Activated naive CD4-positive, alpha-beta T cell treated with anti-CD3 and anti-CD28 coated beads, Interleukin-2, amount 50 U/mL, for 16 hours (primary cell): ENCODE measurements at regions not wholly inside any gene's neighbourhood (a gene's known extent, or its start where the extent isn't known, plus 50 kb on each side); places are given as distances from the start of the nearest gene placed in this dataset.
A peak's percentile ranks its signal among the peaks of the same experiment; 100 is the strongest.

ENCODE experiments used
- DNase-seq: peaks from one replicate; pipeline ENCODE4 v3.0.0-alpha.2; 2020

GRCh38 chr10:44828508-44829142 lies 82.5 kb upstream of the TMEM72 start:
- DNase-seq = no peak

- DNase-seq = no peak
Observed at GRCh38 chr10:44829426-44829825, 81.7 kb upstream of the TMEM72 start.

GRCh38 chr10:44830022-44830421 lies 81.1 kb upstream of the TMEM72 start:
- DNase-seq = no peak

GRCh38 chr10:44831581-44831980 lies 79.6 kb upstream of the TMEM72 start:
- no peak for DNase-seq

- no peak for DNase-seq
Observed at GRCh38 chr10:44832595-44833390, 78.3 kb upstream of the TMEM72 start.

GRCh38 chr10:44834131-44834530 lies 77.0 kb upstream of the TMEM72 start:
- DNase-seq = no peak

GRCh38 chr10:44835300-44835699 lies 75.8 kb upstream of the TMEM72 start:
- no peak for DNase-seq

- no peak for DNase-seq
Observed at GRCh38 chr10:44843484-44843883, 67.7 kb upstream of the TMEM72 start.

GRCh38 chr10:44845361-44846175 lies 65.6 kb upstream of the TMEM72 start:
- no peak for DNase-seq

GRCh38 chr10:44847110-44847509 lies 64.0 kb upstream of the TMEM72 start:
- DNase-seq = no peak

GRCh38 chr10:44848211-44848610 lies 62.9 kb upstream of the TMEM72 start:
- no peak for DNase-seq

GRCh38 chr10:44849936-44850335 lies 61.2 kb upstream of the TMEM72 start:
- no peak for DNase-seq

GRCh38 chr10:44850356-44850934 lies 60.7 kb upstream of the TMEM72 start:
- no peak for DNase-seq

- DNase-seq = no peak
Observed at GRCh38 chr10:44851413-44851812, 59.7 kb upstream of the TMEM72 start.

GRCh38 chr10:44851881-44852280 lies 59.3 kb upstream of the TMEM72 start:
- DNase-seq = no peak

- DNase-seq = no peak
Observed at GRCh38 chr10:44853148-44853734, 57.9 kb upstream of the TMEM72 start.

GRCh38 chr10:44853796-44854195 lies 57.3 kb upstream of the TMEM72 start:
- no peak for DNase-seq

GRCh38 chr10:44854693-44855350 lies 56.3 kb upstream of the TMEM72 start:
- no peak for DNase-seq

GRCh38 chr10:44856696-44857095 lies 54.4 kb upstream of the TMEM72 start:
- DNase-seq = no peak

GRCh38 chr10:44857363-44858016 lies 53.6 kb upstream of the TMEM72 start:
- DNase-seq = peak; percentile 54

- no peak for DNase-seq
Observed at GRCh38 chr10:44858017-44858371, 53.1 kb upstream of the TMEM72 start.

GRCh38 chr10:44858988-44859387 lies 52.1 kb upstream of the TMEM72 start:
- DNase-seq = no peak
